B cell (primary cell): ENCODE measurements at regions not wholly inside any gene's neighbourhood (a gene's known extent, or its start where the extent isn't known, plus 50 kb on each side); places are given as distances from the start of the nearest gene placed in this dataset.

Source experiments
- ATAC-seq: fragments of 200-7000 bp; cut with Tn5 transposase; one replicate; pipeline ENCODE4 v1.10.0; 2021; ENCODE audit warnings: low read depth, mild to moderate bottlenecking, moderate number of reproducible peaks, moderate library complexity
- CTCF ChIA-PET: fragments of 350-600 bp; sonication (Branson Sonifier 250); formaldehyde crosslinking; loops from one replicate; lab custom pipeline; 2021; ENCODE audit warnings: antibody characterized with exemption, inconsistent platforms; lab: Charles Lee
- POLR2A ChIA-PET: fragments of 350-600 bp; sonication (Branson Sonifier 250); formaldehyde crosslinking; loops from one replicate; lab custom pipeline; 2021; ENCODE audit warnings: antibody characterized with exemption; lab: Charles Lee
- DNase-seq: peaks from one replicate; pipeline ENCODE4 v3.0.0; 2013
- H2AFZ ChIP-seq: 2 replicates; pipeline ENCODE4 v1.6.1; 2012; ENCODE audit warnings: mild to moderate bottlenecking, low read depth, low read length; ENCODE audit not compliant: insufficient read depth, poor library complexity, severe bottlenecking
- H3K27ac ChIP-seq, 2 donors: 1 replicate in 1 of 2; 2 replicates in 1 of 2; pipeline ENCODE4 v1.5.1; 2012 to 2013; ENCODE audit warnings: low read length in 2 of 2, mild to moderate bottlenecking in 2 of 2, moderate library complexity in 1 of 2
- H3K27me3 ChIP-seq, 4 experiments: fragments of 200-600 bp in 1 of 4; sonication (generic) in 1 of 4; replicated peaks in 1 of 4; 1 replicate in 2 of 4; 2 replicates in 2 of 4; pipeline versions ENCODE4 v1.6.1 to v1.7.0; 2013 to 2016; ENCODE audit warnings: low read length in 3 of 4, mild to moderate bottlenecking in 2 of 4, mixed read lengths in 1 of 4, moderate library complexity in 1 of 4; ENCODE audit not compliant: insufficient read depth in 4 of 4, control insufficient read depth in 3 of 4; ENCODE audit errors: control extremely low read depth in 1 of 4
- H3K36me3 ChIP-seq, 2 experiments: replicated peaks in 1 of 2; 1 replicate in 1 of 2; 2 replicates in 1 of 2; pipeline versions ENCODE4 v1.6.1 to v1.7.1; 2013; ENCODE audit warnings: low read length in 1 of 2; ENCODE audit not compliant: insufficient read depth in 2 of 2, control insufficient read depth in 1 of 2; ENCODE audit errors: control extremely low read depth in 1 of 2, extremely low read depth in 1 of 2
- H3K4me1 ChIP-seq, 2 donors: fragments of 200-600 bp in 1 of 2; sonication (generic) in 1 of 2; 1 replicate in 1 of 2; 2 replicates in 1 of 2; pipeline versions ENCODE4 v1.5.1 to v1.6.1; 2013 to 2017; ENCODE audit warnings: low read length in 2 of 2; ENCODE audit not compliant: control insufficient read depth in 2 of 2, insufficient read depth in 2 of 2
- H3K4me2 ChIP-seq: replicated peaks from 2 replicates; pipeline ENCODE3; 2012; ENCODE audit warnings: mild to moderate bottlenecking, low read depth, low read length; ENCODE audit not compliant: poor library complexity, severe bottlenecking
- H3K4me3 ChIP-seq, 5 experiments: fragments of 200-600 bp in 1 of 5; sonication (generic) in 1 of 5; 1 replicate in 3 of 5; 2 replicates in 2 of 5; pipeline versions ENCODE4 v1.5.1 to v1.7.0; 2011 to 2016; ENCODE audit warnings: low read length in 4 of 5, mild to moderate bottlenecking in 4 of 5, low read depth in 2 of 5, control low read depth in 1 of 5, moderate library complexity in 1 of 5; ENCODE audit not compliant: insufficient read depth in 1 of 5; ENCODE audit errors: control extremely low read depth in 1 of 5, extremely low read depth in 1 of 5
- H3K79me2 ChIP-seq: fragments of 200-600 bp; sonication (generic); one replicate; pipeline ENCODE4 v1.6.0; 2016; ENCODE audit warnings: low read length; ENCODE audit not compliant: control insufficient read depth, insufficient read depth
- H3K9ac ChIP-seq: fragments of 200-600 bp; sonication (generic); 2 replicates; pipeline ENCODE4 v1.6.1; 2017; ENCODE audit warnings: mild to moderate bottlenecking, low read length, moderate library complexity
- H3K9me3 ChIP-seq, 3 donors: one replicate each; pipeline versions ENCODE4 v1.6.1 to v1.7.1; 2013; ENCODE audit warnings: low read length in 2 of 3; ENCODE audit not compliant: control insufficient read depth in 2 of 3, insufficient read depth in 1 of 3; ENCODE audit errors: control extremely low read depth in 1 of 3
- H4K20me1 ChIP-seq: 2 replicates; pipeline ENCODE4 v1.6.0; 2012; ENCODE audit warnings: mild to moderate bottlenecking, low read length; ENCODE audit not compliant: insufficient read depth, control insufficient read depth, poor library complexity, severe bottlenecking
- H3K27ac Mint-ChIP-seq: one replicate; pipeline ENCODE4 v1.8.0; 2021; ENCODE audit warnings: mixed read lengths
- H3K27me3 Mint-ChIP-seq: one replicate; pipeline ENCODE4 v1.8.0; 2021; ENCODE audit warnings: mixed read lengths
- H3K4me1 Mint-ChIP-seq: one replicate; pipeline ENCODE4 v1.8.0; 2021; ENCODE audit warnings: mixed read lengths
- H3K4me3 Mint-ChIP-seq: one replicate; pipeline ENCODE4 v1.8.0; 2021; ENCODE audit warnings: mixed read lengths
- H3K9me3 Mint-ChIP-seq: one replicate; pipeline ENCODE4 v1.8.0; 2022; ENCODE audit warnings: mixed read lengths; ENCODE audit not compliant: insufficient read depth
- CTCF ChIP-seq: fragments of 200-600 bp; IDR thresholded peaks from one replicate; pipeline ENCODE4 v1.8.0; 2022; ENCODE audit warnings: antibody characterized with exemption, mild to moderate bottlenecking
- EZH2 ChIP-seq: IDR thresholded peaks from 2 replicates; pipeline ENCODE4 v1.6.1; 2012; ENCODE audit warnings: borderline replicate concordance, low read depth, mild to moderate bottlenecking, moderate library complexity, low read length; ENCODE audit not compliant: insufficient read depth, poor library complexity, severe bottlenecking
- WGBS: methylation state at CpG from one replicate; pipeline ENCODE4 v1.1.5; 2013; ENCODE audit warnings: missing lambda C conversion rate; ENCODE audit not compliant: insufficient coverage; 5-methylcytosine and 5-hydroxymethylcytosine counted together
- intact Hi-C: fragments of 100-400 bp; cut with micrococcal nuclease; formaldehyde crosslinking; loops from one replicate; pipeline ENCODE4 v1.10.0; 2022

DNA sequence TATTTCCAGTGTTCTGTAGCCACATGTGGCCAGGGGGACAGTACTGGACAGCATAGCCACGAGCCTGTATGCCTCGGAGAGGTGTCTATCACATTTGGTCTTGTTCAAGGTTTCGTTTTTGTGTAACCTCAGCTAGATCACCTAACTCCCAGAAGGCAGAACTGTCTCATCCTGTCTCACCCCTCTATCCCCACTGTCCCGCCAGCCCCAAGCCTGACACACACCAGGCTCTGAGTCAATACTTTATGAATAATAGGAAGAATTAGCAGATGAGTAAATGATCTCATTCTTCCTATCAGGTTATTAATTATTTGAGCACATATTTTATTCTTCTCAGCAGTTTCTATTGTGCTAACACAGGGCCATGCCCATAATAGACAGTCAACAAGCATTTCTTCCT lies 132.2 kb downstream of the NUFIP1 start:
- Histone ChIP-seq H3K4me2 (no peak overlapping the region), H3K36me3 (no peaks in the 10 kb centered on the region), H3K9ac (no peak overlapping the region), H3K9me3 (no peaks in the 10 kb centered on the region), H2AFZ (no peak overlapping the region), H3K27ac (no peak overlapping the region), H3K79me2 (no peaks in the 10 kb centered on the region), H3K27me3 (peaks cover 0 to 7% (median 1%) of the 10 kb centered on the region in 4 experiments), H4K20me1 (no peaks in the 10 kb centered on the region), H3K4me1 (no peaks in the 10 kb centered on the region), H3K4me3 (no peak overlapping the region)
- TF ChIP-seq CTCF = no peak
- no peak for TF ChIP-seq EZH2
- WGBS = no CpG with 5 or more reads among the region's 4 CpGs
- H3K27ac Mint-ChIP-seq = no peak overlapping the region
- no peaks in the 10 kb centered on the region for H3K4me1 Mint-ChIP-seq
- POLR2A ChIA-PET = no interaction called here
- no peaks in the 10 kb centered on the region for H3K9me3 Mint-ChIP-seq
- no peak for ATAC-seq
- H3K27me3 Mint-ChIP-seq = peaks cover 27% of the 10 kb centered on the region
- DNase-seq = no peak
- no peak overlapping the region for H3K4me3 Mint-ChIP-seq
- intact Hi-C loops = no loop called here
- CTCF ChIA-PET = no interaction called here

DNA sequence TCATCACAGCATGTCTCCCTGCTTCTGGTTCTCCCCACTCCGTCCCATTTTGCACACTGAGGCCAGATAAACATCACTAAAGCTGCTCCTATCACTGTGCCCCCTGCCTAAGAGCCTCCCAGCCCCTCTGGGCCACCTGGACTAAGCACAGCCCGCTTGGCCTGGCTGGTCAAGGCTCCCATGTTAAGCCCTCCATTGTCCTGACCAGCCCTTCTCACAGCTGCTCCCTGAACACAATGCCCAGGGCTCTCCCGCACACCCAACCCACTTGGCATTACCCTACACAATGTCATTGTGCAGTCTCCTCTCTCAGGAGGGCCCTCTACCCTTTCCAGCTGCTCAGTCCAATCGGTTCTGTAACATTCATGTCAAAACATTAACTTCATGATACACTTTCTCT lies 133.4 kb downstream of the NUFIP1 start:
- POLR2A ChIA-PET = no interaction called here
- H3K9ac ChIP-seq = no peak overlapping the region
- ATAC-seq (no peak), DNase-seq (no peak)
- Mint-ChIP-seq H3K4me3 (no peak overlapping the region), H3K27ac (no peak overlapping the region), H3K9me3 (no peaks in the 10 kb centered on the region), H3K27me3 (peaks cover 27% of the 10 kb centered on the region), H3K4me1 (no peaks in the 10 kb centered on the region)
- H3K79me2 ChIP-seq = no peaks in the 10 kb centered on the region
- peaks cover 0 to 7% (median 1%) of the 10 kb centered on the region in 4 experiments for H3K27me3 ChIP-seq
- TF ChIP-seq CTCF (no peak), EZH2 (no peak)
- H2AFZ ChIP-seq = no peak overlapping the region
- CTCF ChIA-PET = no interaction called here
- no peaks in the 10 kb centered on the region for H3K4me1 ChIP-seq
- intact Hi-C loops = no loop called here
- H3K27ac ChIP-seq = no peak overlapping the region
- no peaks in the 10 kb centered on the region for H3K9me3 ChIP-seq
- no peak overlapping the region for H3K4me2 ChIP-seq
- 67% methylated on average over 4 of the region's 4 CpGs for WGBS
- no peaks in the 10 kb centered on the region for H4K20me1 ChIP-seq
- H3K36me3 ChIP-seq = no peaks in the 10 kb centered on the region
- H3K4me3 ChIP-seq = no peak overlapping the region
